Right renal cortex interstitium (tissue), 3 donors: ENCODE measurements at regions not wholly inside any gene's neighbourhood (a gene's known extent, or its start where the extent isn't known, plus 50 kb on each side); places are given as distances from the start of the nearest gene placed in this dataset.
"Not testable (repeated sequence)": the region's sequence is repeated elsewhere in the genome, so short reads cannot be mapped to it uniquely, and the experiment has no call there.

Experiments
- DNase-seq, 3 donors: peaks; one replicate each; pipeline ENCODE4 v3.0.0-alpha.2; 2013; ENCODE audit warnings: low read depth in 3 of 3, low spot score in 2 of 3

- no peak for DNase-seq
Observed at GRCh38 chr21:17682924-17683323, 70.2 kb upstream of the BTG3 start.

DNA sequence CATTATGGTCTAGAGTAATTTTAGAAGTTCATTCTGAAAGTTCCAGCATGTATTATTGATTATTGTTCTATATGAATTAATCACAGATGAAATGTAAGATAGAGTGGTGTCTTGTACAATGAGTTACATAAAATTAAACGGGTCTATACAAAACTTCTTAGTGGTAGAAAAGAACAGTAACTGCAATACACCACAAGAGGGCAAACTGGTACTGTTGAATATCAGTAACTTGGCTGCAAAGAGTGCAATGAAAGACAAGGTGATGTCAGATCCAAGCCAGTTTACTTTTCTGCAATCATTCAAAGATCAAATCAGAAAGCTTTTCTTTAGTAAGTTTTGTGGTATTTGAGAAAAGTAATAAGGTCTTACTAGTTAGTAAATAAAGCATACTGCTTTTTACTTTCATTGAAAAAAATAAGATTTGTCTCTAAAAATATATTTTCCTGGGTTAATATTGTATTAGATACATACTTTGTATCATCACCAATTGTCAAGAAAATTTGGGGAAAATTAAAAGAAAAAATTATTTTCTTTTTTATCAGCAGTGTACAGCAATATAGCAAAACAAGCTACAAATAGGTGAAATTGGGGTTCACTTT lies 66.4 kb upstream of the BTG3 start:
- DNase-seq: peak; percentile 20 to 47 (median 27)

- not testable (repeated sequence) for DNase-seq
Observed at GRCh38 chr21:17676930-17677329, 64.2 kb upstream of the BTG3 start.

GRCh38 chr21:17674106-17674505 lies 61.4 kb upstream of the BTG3 start:
- no peak for DNase-seq

GRCh38 chr21:17673261-17674020 lies 60.7 kb upstream of the BTG3 start:
- DNase-seq: no peak

DNA sequence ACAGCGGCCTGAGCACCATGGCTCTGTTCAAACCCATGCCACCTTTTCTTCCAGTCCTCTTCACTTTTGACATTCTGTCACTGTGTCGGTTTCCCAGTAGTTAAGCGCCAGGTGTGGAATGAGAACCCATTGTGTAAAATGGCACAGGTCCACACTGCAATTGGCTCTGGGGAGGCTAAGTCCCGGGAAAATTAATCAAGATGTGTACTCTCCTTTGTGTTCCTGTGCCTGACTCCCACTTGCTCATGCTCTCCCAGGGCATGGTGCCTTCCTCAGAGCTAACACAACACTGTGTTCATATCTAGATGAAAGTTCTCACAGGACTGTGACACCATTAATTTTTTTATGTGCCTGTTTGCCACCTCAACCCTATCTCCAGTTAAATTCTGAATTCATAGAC lies 59.0 kb upstream of the BTG3 start:
- DNase-seq: no peak

DNA sequence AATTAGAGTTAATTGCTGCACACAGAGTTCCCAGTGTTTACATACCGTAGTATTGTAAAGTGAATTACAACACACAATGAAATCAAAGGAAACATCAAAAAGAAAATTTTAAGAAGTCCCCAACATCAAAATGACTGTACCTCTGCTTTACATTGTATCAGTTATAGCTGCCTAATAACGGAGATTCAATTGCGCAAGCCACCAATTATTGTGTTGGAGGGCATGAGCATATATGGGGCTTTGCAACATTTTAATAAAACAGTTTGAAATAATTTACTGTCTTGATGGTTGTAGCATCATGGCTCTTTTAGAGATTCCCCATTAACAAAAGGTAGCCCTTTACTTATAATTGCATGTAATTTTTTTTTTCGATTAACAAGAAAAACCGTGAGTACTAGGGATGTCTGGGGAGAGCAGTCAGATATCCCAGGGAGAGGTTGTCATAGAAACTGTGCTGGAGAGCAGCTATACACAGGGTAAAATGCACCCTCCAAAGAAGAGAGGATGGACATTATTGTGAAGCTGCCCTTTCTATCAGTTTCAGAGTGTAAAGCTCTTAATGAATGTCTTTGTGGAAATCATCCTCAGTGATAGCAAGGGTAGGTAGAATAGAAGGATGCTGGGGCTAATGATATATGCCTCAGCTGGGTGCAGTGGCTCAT lies 55.9 kb upstream of the BTG3 start:
- no peak for DNase-seq

- DNase-seq: no peak
Observed at GRCh38 chr21:17667256-17667655, 54.6 kb upstream of the BTG3 start.
